Esophagus squamous epithelium (tissue), 4 donors: ENCODE measurements at regions not wholly inside any gene's neighbourhood (a gene's known extent, or its start where the extent isn't known, plus 50 kb on each side); places are given as distances from the start of the nearest gene placed in this dataset.

ENCODE experiments used
- POLR2A ChIP-seq, 4 donors: fragments of 450-650 bp; IDR thresholded peaks; one replicate each; pipeline ENCODE4 v1.6.1; 2017; ENCODE audit warnings: antibody characterized with exemption in 4 of 4, mild to moderate bottlenecking in 4 of 4, moderate library complexity in 3 of 4
- TF ChIP-seq, protein P1 (sequence below), 6 experiments: fragments of 450-650 bp in 4 of 6; fragments of 200-600 bp in 2 of 6; sonication (generic) in 2 of 6; IDR thresholded peaks; one replicate each; pipeline ENCODE4 v1.5.1; 2016 to 2019; ENCODE audit warnings: antibody characterized with exemption in 6 of 6, mild to moderate bottlenecking in 4 of 6, moderate library complexity in 4 of 6

- TF ChIP-seq, protein P1, sequence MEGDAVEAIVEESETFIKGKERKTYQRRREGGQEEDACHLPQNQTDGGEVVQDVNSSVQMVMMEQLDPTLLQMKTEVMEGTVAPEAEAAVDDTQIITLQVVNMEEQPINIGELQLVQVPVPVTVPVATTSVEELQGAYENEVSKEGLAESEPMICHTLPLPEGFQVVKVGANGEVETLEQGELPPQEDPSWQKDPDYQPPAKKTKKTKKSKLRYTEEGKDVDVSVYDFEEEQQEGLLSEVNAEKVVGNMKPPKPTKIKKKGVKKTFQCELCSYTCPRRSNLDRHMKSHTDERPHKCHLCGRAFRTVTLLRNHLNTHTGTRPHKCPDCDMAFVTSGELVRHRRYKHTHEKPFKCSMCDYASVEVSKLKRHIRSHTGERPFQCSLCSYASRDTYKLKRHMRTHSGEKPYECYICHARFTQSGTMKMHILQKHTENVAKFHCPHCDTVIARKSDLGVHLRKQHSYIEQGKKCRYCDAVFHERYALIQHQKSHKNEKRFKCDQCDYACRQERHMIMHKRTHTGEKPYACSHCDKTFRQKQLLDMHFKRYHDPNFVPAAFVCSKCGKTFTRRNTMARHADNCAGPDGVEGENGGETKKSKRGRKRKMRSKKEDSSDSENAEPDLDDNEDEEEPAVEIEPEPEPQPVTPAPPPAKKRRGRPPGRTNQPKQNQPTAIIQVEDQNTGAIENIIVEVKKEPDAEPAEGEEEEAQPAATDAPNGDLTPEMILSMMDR (IDR thresholded peaks at IDR 0.05): no peak
- TF ChIP-seq POLR2A (IDR thresholded peaks at IDR 0.05): no peak
These were observed 192.6 kb downstream of the RAP2B start for GRCh38 chr3:153354641-153355040.
